ENCODE measurements at regions not wholly inside any gene's neighbourhood (a gene's known extent, or its start where the extent isn't known, plus 50 kb on each side); places are given as distances from the start of the nearest gene placed in this dataset.

- H3K4me2 ChIP-seq (ENCODE audit: insufficient read depth, low read length) = no peak overlapping the region
- no peaks in the 10 kb centered on the region for H3K9me3 ChIP-seq (replicated peaks; ENCODE audit: control insufficient read depth, insufficient read depth, low read length)
- no peak overlapping the region for H3K4me3 ChIP-seq (replicated peaks in 1 of 3; ENCODE audit: insufficient read depth in 1 of 3, low read depth in 1 of 3, low read length in 3 of 3)
- no peak overlapping the region for H3K27ac ChIP-seq (ENCODE audit: insufficient read depth, low read depth, low read length)
- dilution Hi-C loops (cut with MboI; ENCODE audit: extremely low pct_ligation_motif_present, low sequenced_read_pairs) (no loop called here), intact Hi-C loops (cut with micrococcal nuclease) (no loop called here)
- no peak for TF ChIP-seq FOS (IDR thresholded peaks at IDR 0.05; ENCODE audit: borderline replicate concordance, insufficient read depth, low read length)
- no peak for TF ChIP-seq EZH2 (IDR thresholded peaks at IDR 0.05; ENCODE audit: borderline replicate concordance, low read depth, low read length, severe bottlenecking)
- no peak for TF ChIP-seq CTCF (IDR thresholded peaks at IDR 0.05; ENCODE audit: extremely low read depth in 1 of 2, insufficient read depth in 1 of 2, low read depth in 1 of 2, low read length in 2 of 2)
- TF ChIP-seq GATA2 (IDR thresholded peaks at IDR 0.05; ENCODE audit: insufficient read depth, insufficient read length, low read depth, low read length) = no peak
- TF ChIP-seq JUN (IDR thresholded peaks at IDR 0.05; ENCODE audit: borderline replicate concordance, insufficient read depth, insufficient read length, low read depth) = no peak
- no peak for TF ChIP-seq POLR2A (IDR thresholded peaks at IDR 0.05; ENCODE audit: low read depth, low read length)
- no peak for TF ChIP-seq POLR2AphosphoS5 (IDR thresholded peaks at IDR 0.05; ENCODE audit: insufficient read depth, low read depth, low read length)
- no peak for TF ChIP-seq MYC (IDR thresholded peaks at IDR 0.05; ENCODE audit: low read depth, low read length)
- TF ChIP-seq, protein P1, sequence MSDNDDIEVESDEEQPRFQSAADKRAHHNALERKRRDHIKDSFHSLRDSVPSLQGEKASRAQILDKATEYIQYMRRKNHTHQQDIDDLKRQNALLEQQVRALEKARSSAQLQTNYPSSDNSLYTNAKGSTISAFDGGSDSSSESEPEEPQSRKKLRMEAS (IDR thresholded peaks at IDR 0.05; ENCODE audit: insufficient read depth, insufficient read length) = no peak
- BruUV-seq (replicated peaks) = no TSS peak
- H3K9ac ChIP-seq (replicated peaks; ENCODE audit: extremely low read depth, insufficient read depth, low read length) = no peak overlapping the region
- no peaks in the 10 kb centered on the region for H3K9me1 ChIP-seq (replicated peaks; ENCODE audit: control insufficient read depth, extremely low read depth, insufficient read depth, low read length)
- CTCF ChIA-PET = no interaction called here
- POLR2A ChIA-PET = no interaction called here
- no peaks in the 10 kb centered on the region for H3K27me3 ChIP-seq (ENCODE audit: control insufficient read depth in 2 of 2, insufficient read depth in 2 of 2, low read length in 2 of 2)
- DNase-seq (ENCODE audit: low read depth, low spot score) (no peak), FAIRE-seq (no peak)
- H3K79me2 ChIP-seq (ENCODE audit: control insufficient read depth, insufficient read depth, low read length) = no peaks in the 10 kb centered on the region
- H4K20me1 ChIP-seq (replicated peaks; ENCODE audit: control insufficient read depth, extremely low read depth, insufficient read depth, low read length) = no peaks in the 10 kb centered on the region
- no peaks in the 10 kb centered on the region for H3K36me3 ChIP-seq (ENCODE audit: control insufficient read depth in 2 of 2, extremely low read depth in 1 of 2, insufficient read depth in 2 of 2, low read length in 2 of 2)
- H3K4me1 ChIP-seq (ENCODE audit: control insufficient read depth, extremely low read depth, insufficient read depth, low read length) = no peaks in the 10 kb centered on the region
- no peak overlapping the region for H2AFZ ChIP-seq (ENCODE audit: low read depth, low read length)
Measured at GRCh38 chr3:13975686-13976085, 95.8 kb upstream of the WNT7A start.

All from endothelial cell of umbilical vein (primary cell).